GM19239 (cell line): ENCODE measurements at regions not wholly inside any gene's neighbourhood (a gene's known extent, or its start where the extent isn't known, plus 50 kb on each side); places are given as distances from the start of the nearest gene placed in this dataset.
"Not testable (repeated sequence)": the region's sequence is repeated elsewhere in the genome, so short reads cannot be mapped to it uniquely, and the experiment has no call there.

ENCODE experiments used
- DNase-seq: peaks from one replicate; pipeline ENCODE4 v3.0.0; 2011; ENCODE audit warnings: low spot score; ENCODE audit not compliant: insufficient read length
- FAIRE-seq: peaks from 2 replicates; lab custom pipeline; 2011; peaks lifted over from hg19 to GRCh38; lab: Jason Lieb, UNC

DNA sequence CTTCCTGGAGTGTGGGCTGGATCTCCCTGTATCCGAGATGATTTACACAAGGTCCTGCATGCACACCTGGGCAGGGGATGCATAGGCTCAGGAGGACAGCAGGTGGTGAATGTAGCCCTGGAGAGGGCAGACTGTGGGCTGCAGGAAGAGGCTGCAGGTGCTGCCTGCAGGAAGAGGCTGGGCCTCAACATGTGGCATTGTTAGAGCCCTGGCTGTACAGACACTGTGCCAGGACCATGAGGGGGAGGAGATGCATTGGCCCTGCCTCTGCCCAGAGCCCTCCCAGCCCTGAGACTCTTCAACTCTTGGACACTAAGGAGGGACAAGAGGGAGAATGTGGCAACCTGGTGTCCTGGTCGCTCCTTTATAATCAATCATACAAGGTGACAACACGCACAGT, 392.8 kb downstream of the TNS1 start:
- FAIRE-seq = no peak
- no peak for DNase-seq

DNA sequence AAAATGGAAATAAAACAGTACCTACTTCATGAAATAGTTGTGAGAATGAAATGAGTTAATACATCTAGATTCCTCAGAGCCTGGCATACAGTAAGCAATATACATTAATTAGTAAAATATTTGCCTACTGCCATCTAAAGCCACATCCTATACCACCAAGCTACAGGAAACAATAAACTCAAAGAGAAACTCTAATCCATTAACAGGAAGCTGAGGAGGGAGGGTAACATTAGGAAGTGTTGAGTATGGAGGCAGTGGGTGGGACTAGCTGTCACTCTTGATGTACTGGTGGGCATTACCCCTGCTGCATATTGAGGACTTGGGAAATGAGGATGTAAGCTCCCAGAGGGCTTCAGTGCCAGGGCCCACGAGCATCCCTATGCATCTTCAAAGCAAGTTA, 396.5 kb downstream of the TNS1 start:
- FAIRE-seq (no peak), DNase-seq (no peak)

DNA sequence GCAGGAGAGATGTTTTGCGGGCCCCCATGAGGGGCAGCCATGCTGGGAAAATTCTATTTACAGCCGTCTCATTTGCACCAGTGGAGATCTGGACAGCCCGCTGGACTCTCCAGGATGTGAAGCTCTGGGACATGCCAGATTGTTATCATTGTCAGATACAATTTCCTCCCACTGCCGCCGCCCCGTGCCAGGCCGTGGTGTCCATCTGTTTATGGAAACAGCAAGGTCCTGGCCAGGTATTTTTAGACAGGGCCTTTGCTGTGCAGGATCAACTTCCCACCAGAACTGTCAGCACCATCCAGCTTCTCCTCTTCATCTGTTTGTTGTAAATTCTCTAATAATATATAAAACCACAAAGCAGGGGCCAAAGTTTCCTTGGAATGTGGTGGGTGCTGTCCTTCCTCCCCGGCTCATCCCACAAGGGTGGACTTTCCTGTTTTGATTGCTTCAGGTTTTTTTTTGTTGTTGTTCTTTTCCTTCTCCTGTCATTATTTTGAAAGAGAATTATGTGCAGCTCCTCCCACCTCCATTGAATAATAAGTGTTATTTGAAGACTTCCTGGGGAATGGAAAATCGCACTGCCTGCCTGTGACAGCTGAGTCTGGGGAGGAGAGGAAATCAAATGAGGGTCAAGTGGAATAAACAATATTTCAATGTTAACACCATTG, 398.1 kb downstream of the TNS1 start:
- no peak for DNase-seq

DNA sequence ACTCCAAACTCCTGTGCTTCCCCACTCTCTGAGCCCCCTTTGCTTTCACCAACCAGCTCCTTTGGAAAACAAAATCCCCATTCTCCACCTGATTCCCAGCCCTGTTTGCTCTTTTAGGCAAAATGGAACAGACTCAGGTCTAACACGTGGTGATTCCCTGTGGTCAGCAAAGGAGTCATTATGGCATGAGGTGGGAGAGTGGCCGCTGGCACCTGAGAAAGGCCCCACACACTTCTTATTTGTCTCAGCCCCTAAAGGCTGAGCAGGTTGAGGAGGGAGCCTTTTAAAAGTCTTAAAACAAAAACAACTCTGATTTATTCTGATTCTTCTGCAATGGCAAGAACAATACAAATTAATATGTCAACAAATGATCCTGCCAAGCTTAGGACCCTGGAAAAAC, 401.2 kb downstream of the TNS1 start:
- no peak for FAIRE-seq
- DNase-seq = no peak

More for the DNA sequence above, 398.1 kb downstream of the TNS1 start:
- FAIRE-seq = no peak

DNA sequence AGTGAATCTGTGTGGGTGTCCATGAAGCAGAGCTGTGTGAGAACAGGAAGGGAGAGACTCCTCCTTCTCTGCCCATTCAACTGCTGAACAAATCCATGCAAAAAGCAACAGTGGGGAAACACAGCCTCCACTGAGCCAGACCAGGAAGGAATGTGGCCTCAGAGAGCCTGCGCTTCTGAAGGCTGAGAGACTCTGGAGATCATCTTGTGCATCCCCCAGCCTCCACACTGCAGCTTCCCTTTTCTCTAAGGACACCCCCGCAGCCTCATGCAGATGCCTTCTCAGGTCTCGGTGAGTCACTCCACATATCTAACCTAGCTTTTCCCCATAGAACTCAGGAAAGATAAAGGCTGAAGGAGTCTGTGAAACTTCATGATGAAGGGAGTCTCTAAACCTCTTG, 402.9 kb downstream of the TNS1 start:
- no peak for FAIRE-seq
- DNase-seq = no peak

DNA sequence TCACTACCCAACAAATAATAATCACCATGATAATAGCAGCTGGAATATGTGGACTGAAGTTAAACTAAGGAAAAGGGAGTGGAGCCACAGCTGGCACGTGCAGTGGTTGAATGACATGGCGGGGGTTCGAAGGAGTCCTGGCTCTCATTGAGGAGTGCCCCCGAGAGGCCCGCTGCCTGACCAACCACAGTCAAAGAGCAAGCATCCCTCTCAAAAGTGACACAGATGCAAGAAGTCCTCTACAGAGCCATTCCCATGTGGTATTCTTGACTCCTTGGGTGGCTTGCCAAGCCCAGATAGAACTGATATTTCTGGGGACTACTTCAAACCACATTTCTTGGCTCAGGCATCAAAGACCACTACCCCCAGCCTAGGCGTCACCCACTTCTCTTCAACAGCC, 405.1 kb downstream of the TNS1 start:
- no peak for DNase-seq
- FAIRE-seq = no peak

DNA sequence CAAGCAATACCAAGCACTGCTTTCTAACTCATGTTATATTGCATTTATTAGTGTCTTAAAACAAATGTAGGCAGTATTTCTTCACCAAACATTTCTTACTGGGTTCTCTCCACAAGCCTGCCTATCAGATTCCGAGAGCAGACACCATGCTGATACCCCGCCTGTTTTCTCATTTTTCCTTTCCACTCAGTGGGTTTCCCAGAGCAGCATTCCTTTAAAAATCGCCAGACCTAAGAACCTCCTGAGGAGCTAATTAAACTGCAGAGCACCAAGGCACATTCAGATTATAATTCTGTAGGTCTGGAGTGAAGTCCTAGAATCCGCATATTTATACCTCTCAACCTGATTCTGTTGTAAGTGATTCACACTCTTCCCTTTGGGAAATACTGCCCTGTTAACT, 405.6 kb downstream of the TNS1 start:
- DNase-seq (no peak), FAIRE-seq (no peak)

DNA sequence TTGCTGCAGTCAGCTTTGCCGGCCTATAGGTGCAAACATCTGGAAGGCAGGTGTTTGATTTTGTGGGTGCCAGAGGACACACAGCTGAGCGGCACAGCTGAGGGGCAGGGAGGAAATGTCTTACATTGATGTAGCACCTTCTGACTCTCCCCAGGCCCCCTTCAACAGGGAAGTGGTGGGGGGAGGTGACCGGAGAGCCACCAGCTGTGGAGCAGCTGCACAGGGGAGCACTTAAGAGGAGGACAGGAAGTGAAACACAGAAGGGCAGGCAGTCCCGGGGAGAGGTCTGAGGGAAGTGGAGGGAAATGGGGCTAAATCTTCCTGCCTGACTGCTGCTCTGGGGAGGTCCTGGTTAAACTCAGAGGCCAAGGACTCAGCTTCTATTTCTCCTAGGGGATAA, 409.1 kb downstream of the TNS1 start:
- no peak for FAIRE-seq
- DNase-seq = peak; percentile 20

DNA sequence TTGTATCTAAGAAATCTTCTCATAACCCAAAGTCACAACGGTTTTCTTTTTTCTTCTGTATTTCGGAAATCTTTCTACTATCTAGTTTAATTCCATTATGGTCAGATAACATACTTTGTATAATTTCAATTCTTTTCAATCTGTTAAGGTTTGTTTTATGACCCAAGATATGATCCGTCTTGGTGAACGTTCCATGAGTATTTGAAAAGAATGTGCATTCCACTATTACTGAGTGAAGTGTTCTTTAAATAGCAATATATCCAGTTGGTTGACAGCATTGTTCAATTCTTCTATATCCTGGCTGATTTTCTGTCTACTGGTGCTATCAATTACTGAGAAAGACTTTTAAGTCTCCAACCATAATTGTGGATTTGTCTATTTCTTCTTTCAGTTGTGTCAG, 414.5 kb downstream of the TNS1 start:
- DNase-seq = no peak
- FAIRE-seq = no peak

DNA sequence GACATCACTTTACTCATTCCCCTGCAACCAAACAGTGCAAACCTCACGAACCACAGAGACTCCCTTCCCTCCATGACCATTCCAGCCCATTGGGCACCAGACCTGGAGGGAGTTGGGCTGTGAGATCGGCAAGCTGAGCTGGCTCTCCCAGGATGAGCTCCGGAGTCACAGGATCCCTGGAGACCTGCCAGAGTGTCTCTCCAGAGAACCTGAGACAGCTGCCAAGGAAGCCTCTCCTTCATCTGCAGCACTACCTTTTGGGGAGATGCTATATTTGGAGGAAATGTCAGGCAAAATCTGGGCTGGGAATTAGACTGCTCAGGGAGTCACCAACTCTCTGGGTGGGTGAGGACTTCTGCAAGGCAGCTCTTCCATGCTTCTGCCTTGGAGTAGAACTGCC, 417.4 kb downstream of the TNS1 start:
- FAIRE-seq (no peak), DNase-seq (no peak)

DNA sequence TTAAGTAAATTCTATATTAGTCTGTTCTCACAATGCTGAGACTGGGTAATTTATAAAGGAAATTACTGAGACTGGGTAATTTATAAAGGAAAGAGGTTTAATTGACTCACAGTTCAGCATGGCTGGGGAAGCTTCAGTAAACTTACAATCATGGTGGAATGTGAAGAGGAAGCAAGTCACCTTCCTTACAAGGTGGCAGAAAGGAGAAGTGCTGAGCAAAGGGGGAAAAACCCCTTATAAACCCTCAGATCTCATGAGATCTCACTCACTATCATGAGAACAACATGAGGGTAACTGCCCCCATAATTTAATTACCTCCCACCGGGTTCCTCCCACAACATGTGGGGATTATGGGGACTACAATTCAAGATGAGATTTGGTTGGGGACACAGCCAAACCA, 422.4 kb downstream of the TNS1 start:
- FAIRE-seq, DNase-seq: not testable (repeated sequence)

DNA sequence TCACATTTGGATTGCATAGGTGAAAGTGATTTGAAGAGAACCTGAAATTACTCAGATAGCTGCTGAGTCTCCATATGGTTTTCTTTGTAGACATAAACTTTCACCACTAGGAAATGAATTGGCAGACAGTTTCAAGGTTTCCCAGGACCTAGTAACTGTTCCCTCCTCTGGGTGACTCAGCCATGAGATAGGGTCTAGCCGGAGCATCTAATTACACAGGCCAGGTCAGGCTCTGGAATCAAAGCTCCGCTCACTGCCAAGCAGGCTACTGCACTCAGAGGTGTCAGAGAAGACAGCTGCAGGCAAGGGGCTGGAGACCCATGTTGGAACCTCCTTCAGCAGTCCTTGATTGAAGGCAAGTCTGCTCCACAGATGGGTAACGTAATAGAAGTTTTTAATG, 429.2 kb downstream of the TNS1 start:
- no peak for FAIRE-seq
- no peak for DNase-seq

DNA sequence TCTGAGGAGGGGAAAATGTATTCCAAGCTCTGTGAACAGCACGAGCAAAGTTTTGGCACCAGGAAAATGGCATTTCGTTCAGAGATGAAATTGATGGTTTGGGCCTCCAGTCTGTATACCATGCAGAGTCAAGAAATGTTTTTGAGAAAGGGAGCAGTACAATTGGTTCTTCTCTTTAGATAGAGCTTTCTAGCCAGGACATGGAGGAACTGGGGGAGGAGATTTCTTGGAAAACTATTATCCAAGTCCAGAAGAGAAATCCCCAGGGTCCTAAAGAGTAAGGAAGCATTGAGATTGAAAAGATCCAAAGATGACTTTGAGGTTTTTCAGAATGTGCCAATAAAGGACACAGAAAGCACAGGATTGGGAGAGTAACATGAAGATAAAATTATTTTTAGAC, 432.4 kb downstream of the TNS1 start:
- DNase-seq (no peak), FAIRE-seq (no peak)

DNA sequence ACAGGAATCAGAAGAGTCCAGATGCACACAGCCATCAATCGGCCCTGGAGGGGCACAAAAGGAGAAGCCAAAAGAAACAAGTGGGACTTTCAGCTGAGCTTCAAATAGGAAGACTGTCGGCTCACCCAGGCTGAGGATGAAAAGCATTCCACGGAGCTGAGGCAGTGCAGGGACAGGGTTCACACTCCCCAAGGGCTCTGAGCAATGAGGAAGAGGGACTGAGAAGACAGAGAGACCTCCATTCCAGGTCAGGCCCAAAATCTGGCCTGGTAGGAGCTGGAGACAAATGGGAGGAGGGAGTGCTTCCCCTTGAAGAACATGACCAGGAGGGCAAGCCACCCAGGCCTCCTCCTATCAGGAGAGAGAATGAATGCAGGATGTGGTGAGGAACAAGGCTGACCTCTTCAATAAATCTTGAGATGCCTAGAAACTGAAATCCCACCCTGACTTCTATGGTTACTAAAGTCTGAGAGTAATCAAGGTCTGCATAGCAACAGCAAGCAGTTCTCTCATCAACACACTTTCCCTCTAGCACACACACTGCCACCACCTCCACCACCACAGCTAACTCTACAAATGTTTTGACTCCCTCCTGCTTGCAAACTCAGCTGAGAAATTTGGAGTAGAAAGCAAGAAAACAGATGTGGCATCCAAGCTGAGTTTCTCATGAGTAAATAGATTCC, 434.4 kb downstream of the TNS1 start:
- DNase-seq = no peak
- FAIRE-seq = no peak

DNA sequence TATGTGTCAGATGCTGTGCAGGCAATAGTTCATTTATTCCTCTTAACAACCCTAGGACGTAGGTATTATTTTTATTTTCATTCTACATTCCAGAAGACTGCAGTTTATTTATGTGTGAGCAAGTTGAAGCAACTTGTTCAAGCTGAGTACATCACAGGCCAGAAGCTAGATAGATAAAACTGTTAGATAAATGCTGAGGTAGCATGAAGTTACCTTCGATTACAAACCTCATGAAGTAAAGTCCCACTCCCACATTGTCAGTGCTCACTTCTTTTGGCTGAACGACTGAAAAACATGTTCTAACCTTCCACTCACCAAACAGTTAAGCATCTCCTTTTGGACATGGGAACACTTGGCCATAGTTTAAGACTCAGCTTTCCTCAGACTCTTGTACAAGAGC, 439.2 kb downstream of the TNS1 start:
- DNase-seq = no peak
- FAIRE-seq = no peak

DNA sequence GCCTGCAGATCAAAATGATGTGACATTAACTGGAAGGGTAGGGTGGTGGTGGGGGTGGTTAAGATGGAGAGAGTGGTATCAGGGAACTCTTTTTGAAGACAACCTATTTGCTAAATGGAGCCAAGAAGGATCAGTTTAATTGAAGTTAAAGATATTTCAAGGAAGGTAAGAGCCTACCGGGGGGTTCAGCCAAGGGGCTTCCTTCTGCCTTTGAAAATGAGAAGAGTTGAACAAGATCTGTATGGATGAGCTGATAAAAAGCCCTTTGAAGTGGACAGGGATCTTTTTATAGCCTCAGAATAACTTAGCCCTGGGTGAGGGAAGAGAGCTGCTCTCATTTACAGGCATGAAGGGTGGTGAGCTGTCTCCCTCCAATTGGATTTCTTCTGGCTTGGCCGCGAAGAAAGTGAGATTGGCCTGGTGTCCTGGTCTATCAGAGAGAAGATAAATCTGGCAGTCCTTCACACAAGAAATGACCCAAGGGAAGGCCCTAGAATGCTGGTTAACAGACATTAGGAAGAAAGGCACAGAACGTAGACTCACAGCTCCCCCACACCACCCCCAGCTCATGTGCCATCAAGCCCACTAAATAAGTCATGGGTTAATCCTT, 439.8 kb downstream of the TNS1 start:
- no peak for FAIRE-seq
- no peak for DNase-seq

DNA sequence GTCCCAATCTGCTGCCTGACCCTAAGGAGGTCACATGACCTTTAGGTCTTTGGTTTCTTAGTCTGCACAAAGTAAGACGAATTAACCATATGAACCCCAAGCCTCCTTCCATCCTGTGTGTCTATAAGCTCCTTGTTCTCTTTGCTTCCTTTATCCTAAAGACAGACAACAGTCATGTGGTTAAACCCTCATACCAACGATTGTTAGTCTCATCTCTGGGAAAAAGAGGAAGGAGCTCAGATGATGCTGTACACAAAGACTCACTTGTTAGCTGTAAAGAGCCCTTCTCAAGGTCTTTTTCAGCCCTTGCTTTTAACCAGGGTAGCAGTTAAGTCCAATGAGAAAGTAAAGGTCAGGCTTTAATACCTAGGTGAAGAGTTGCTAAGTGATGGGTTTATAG, 443.7 kb downstream of the TNS1 start:
- DNase-seq = no peak
- FAIRE-seq = no peak

DNA sequence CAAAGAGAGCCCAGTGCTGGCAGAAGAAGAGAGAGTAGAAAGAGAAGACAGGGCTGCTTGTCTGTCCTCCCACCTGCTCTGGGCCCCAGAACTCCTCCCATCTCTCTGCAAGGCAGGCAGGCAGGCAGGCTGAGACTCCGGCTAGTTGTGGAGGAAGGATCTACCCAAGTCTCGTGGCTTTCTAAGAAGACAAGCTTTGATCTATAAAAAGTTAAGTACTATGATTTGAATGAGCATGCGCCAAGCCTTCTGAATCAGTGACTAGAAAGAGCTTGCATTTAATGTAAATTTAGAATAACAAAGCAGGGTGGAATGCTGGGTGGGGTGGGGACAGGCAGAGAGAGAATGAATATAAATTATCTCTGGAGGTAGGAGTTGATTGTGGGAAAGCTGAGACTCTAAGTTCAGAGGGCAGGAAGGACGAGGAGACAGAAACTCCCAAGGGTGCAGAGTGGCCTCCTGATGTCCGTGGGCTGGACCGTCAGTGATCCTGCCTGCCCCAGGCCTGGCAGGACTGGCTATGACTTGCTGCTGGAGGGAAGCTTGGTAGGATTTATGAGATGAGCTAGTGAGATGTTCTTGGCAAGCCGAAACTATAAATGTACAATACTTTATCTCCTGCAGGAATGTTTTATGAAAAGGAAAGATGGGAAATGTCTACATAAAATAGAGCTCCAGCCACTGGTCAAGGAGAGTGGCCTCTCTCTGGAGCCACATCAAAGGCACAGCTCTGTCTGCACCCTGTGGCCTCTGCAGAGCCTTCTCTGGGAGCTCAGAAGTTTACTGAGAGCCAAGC, 447.5 kb downstream of the TNS1 start:
- FAIRE-seq = no peak
- no peak for DNase-seq

DNA sequence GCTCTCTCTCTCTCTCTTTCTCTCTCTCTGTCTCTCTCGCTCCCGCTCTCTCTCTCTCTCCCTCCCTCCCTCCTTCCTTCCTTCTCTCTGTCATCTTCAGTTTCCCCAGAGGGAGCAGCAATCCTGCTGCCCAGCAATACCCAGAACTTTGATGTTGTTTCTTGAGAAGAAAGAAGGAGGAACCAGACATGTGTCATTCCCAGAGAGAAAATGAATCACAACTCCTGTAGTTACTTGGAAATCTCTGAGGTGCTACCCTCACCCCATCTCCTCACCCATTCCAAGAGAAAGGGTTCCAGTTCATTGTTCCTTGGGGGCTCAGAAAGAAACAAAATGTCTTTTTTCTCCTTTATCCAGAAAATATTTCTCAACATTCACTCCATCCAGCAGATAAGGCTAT, 449.1 kb downstream of the TNS1 start:
- no peak for FAIRE-seq
- DNase-seq = no peak

DNA sequence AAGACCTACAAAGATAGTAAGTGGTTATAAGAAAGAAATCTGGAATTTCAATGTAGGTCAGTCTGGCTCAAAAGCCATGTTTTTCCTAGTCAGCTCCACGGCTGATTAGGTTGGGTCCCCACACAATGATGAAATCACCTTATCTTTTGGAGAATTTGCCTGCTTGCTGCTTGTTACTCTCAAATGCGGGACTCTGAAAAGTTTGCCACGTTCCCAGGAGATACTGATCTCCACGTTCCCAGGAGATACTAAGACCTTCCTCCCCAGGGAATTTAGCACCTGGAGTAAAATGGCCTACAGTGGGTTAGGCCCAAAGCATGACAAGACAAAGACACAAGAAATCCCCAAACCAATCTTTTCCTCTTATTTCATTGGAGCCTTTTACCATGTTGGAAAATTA, 449.6 kb downstream of the TNS1 start:
- FAIRE-seq (no peak), DNase-seq (no peak)

DNA sequence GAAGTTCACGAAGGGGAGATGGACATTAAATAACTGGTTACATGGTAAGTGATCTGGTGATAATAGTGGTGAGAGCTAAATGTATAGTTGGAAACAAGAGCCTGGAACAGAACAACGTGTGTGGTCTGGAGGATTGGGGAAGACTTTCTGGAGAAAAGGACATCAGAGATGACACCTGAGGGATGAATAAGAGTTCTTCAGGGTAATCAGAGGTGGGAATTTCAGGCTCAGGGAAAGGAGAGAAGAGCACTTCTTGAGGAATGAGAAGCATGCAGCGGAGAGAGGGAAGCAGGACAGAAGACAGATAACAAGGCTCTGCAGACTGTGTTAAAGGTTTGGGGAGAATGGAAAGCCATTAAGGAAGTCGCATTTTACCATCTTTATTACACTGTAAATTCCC, 450.7 kb downstream of the TNS1 start:
- DNase-seq (no peak), FAIRE-seq (no peak)
